GM21576 (cell line): ENCODE measurements at regions not wholly inside any gene's neighbourhood (a gene's known extent, or its start where the extent isn't known, plus 50 kb on each side); places are given as distances from the start of the nearest gene placed in this dataset.

Experiments
- ATAC-seq: cut with Tn5 transposase; IDR thresholded peaks from one replicate; pipeline ENCODE4 v1.9.1; 2021; ENCODE audit warnings: mild to moderate bottlenecking, moderate library complexity; ENCODE audit not compliant: unreplicated experiment

DNA sequence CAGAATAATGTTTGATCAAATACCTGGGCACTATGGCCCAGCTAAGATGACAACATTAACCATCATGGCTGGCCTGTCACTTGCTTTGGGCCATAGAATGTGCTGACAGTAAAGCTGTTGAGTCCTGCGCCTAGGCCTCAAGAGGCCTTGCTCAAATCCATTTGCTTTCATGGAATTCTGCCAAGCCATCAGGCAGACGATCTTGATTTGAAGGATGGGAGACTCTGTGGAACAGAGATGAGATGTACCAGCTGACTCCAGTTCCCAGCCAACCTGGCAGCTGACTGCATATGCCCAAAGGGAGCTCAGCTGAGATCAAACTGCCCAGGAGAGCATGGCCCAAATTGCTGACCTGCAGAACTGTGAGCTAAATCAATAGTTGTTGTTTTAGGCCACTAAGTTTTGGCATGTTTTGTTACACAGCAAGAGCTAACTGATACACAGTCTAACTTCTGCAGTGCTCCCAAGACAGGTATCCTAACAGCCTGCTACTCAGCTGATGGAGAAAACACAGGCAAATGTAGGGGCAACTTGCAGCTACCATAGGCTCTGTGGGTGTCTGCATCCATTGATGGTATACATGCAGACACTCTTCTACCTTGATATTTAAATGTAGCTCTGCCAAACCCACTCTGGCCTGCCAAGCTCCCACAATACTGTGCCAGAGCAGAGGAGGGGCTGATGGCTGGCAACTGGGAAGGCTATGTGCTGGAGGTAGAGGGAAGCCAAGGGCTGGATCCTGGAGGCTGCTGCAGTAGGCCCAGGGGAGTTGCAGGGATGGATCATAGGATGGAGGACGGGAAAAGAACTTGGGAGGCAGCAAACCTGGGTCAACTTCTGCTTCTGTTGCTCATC is 55.2 kb upstream of the RNF24 start:
- ATAC-seq, result no peak

DNA sequence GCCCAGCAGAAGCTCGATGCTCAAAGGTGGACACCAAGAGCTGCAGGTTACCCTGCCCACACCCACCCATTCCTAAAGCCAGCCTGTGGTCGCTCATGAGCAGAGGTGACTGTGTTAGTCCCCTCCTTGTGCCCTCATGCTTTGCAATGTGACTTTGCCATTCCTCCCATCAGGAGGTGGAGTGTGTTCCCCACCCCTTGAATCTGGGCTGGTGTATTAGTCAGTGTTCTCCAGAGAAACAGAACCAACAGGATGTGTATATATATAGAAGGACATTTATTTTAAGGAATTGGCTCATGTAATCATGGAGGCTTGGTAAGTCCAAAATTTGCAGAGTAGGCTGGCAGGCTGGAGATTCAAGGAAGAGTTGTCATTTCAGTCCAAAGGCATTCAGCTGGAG is 54.4 kb upstream of the RNF24 start:
- no peak for ATAC-seq

DNA sequence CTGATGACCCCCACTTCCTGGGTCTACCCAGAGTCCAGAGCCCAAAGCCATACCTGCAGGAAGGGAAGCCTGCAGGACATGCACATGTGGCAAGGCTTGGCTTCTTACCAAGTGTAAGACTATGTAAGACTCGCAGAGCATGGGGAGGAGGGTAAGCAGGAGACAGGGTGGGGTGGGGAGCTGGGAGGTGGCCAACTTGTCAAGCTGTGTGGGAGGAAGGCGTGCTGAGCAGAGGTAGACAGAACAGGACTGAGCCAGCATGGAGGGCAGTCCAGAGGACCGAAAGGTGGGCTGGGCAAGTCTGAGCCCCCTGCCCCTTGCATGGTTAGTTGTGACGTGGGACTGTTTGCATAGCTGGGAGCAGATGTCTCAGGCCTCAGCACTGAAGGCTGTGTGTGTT is 53.4 kb upstream of the RNF24 start:
- ATAC-seq, result no peak

DNA sequence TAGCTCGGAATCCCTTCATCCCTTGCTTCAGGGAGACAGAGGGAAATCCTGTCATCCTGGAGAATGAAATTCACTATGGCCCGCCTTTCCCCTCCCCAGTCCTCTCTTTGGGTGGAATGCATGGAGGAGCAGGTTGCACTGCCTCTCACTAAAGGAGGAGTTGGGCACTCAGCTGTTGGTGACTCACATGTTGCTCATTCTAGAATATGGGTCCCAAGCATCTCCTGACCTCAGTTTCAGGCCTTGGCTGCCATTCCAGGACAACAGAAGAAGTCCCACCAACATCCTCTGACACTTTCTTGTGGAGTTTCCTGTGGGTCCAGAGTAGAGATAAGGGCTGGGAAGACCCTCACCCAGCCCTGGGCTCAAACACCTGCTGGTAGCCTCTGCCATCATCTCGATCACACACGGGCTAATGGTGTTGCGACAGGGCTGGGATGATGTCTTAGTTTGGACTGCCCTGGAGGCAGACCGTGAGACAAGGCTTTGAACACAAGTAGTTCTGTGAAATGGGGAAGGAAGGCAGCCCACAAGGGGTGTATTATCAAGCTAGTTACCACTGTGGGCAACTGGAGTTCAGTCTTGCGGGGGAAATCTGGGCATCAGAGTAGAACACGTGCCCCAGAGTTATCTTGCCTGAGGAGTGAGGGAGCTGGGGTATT is 52.4 kb upstream of the RNF24 start:
- ATAC-seq, result no peak

DNA sequence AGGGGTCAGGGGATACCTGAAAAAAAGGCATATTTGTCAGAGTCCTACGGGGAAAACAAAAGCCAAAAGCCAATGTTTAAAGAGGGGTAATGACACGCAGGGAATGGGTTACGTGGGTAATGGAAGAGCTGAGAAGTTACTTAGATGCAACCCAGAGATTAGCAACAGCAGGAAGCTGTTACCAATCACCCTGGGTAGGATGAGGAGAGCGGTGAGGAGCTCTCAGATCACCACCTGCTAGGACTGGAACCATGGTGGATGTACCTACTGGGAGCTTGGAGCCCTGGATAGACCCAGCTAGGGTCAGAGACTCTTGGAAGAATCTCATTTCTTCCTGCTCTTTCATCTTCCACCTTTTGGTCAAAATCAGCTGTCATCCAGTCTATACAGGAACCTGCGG is 51.2 kb upstream of the RNF24 start:
- no peak for ATAC-seq

DNA sequence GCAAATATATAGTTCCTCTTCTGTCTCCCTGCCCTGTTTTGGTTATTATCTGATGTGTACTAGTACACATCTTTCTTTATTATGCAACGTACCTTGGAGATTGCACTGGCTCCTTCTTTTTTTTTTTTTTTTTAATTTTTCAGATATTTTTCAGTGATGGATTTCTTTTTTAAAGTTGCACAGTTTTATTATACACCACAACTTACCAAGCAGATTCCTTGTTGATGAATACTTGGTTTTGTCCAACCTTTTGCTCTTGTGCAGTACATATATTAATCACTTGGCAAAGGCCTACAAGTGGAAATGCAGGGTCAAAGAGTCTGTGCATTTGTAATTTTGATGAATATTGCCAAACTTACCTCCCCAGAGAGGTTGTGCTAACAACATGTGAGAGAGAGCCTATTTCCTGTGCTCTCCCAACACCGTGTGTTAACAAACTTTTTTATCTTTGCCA is 50.1 kb upstream of the RNF24 start:
- ATAC-seq, result no peak
